Mucosa of descending colon (tissue), 3 donors: ENCODE measurements at regions not wholly inside any gene's neighbourhood (a gene's known extent, or its start where the extent isn't known, plus 50 kb on each side); places are given as distances from the start of the nearest gene placed in this dataset.

Source experiments
- ATAC-seq: fragments of 200-7000 bp; cut with Tn5 transposase; one replicate; pipeline ENCODE4 v1.9.1; 2020; ENCODE audit warnings: mild to moderate bottlenecking, moderate library complexity
- DNase-seq, 3 donors: peaks; one replicate each; pipeline ENCODE4 v3.0.0-alpha.2; 2020
- H3K36me3 ChIP-seq: fragments of 200-600 bp; one replicate; pipeline ENCODE4 v1.8.0; 2021; ENCODE audit warnings: low read depth, mild to moderate bottlenecking
- H3K4me1 ChIP-seq: fragments of 200-600 bp; one replicate; pipeline ENCODE4 v1.8.0; 2021; ENCODE audit warnings: low read depth, mild to moderate bottlenecking
- H3K4me3 ChIP-seq: fragments of 200-600 bp; one replicate; pipeline ENCODE4 v1.8.0; 2021; ENCODE audit warnings: mild to moderate bottlenecking
- H3K9me3 ChIP-seq: fragments of 200-600 bp; one replicate; pipeline ENCODE4 v1.8.0; 2021; ENCODE audit warnings: mild to moderate bottlenecking
- intact Hi-C, 2 donors: fragments of 100-400 bp; cut with DNase I in 1 of 2; cut with micrococcal nuclease in 1 of 2; formaldehyde crosslinking; loops; one replicate each; pipeline versions ENCODE4 v1.11.0 to v1.11.1; 2022; cut with DNase I, micrococcal nuclease
- TF ChIP-seq, protein P1 (sequence below): fragments of 200-600 bp; IDR thresholded peaks from one replicate; pipeline ENCODE4 v1.8.0; 2022; ENCODE audit warnings: antibody characterized with exemption, mild to moderate bottlenecking
- donor health status: DM: no; HTN: no; CAD: no; lungs with moderate emphysema.
- donor health status: DM: no; HTN: no; CAD: no.
- donor health status: DM: no; HTN: yes; CAD: no.

DNA sequence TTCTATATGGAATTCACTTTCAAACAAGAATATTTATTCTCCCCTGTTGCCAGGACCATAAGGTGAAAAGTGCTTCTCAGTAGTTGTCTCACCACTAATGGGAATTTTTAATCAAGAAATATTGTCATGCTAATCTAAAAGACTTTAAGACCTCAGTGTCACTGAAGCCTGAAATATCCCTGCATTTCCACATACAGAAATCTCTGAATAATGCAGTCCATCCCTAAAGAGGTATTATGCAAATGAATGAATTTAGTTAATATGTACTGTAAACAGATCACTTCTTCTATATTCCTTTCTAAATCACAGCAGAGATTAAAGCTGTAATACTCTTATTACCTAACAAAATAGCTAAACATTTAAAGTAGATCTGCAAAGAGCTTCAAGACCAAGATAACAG, 531.1 kb upstream of the CDH6 start:
- no peak for ATAC-seq
- TF ChIP-seq, protein P1, sequence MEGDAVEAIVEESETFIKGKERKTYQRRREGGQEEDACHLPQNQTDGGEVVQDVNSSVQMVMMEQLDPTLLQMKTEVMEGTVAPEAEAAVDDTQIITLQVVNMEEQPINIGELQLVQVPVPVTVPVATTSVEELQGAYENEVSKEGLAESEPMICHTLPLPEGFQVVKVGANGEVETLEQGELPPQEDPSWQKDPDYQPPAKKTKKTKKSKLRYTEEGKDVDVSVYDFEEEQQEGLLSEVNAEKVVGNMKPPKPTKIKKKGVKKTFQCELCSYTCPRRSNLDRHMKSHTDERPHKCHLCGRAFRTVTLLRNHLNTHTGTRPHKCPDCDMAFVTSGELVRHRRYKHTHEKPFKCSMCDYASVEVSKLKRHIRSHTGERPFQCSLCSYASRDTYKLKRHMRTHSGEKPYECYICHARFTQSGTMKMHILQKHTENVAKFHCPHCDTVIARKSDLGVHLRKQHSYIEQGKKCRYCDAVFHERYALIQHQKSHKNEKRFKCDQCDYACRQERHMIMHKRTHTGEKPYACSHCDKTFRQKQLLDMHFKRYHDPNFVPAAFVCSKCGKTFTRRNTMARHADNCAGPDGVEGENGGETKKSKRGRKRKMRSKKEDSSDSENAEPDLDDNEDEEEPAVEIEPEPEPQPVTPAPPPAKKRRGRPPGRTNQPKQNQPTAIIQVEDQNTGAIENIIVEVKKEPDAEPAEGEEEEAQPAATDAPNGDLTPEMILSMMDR, result no peak
- intact Hi-C loops, result no loop called here

DNA sequence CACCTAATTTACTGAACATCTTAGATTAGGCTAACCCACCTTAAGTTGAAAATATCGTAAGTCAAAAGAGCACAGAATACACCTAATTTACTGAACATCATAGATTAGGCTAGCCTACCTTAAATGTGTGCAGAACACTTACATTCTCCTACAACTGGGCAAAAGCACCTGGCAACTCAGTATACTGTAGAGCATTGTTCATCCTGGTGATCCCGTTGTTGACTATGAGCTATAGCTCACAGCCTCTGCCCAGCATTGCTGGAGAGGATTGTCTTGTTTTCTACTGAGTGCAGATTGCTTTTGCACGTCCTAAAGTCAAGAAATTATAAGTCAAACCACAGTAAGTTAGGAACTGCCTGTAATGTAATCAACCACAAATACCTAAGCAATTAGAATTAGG, 531.8 kb upstream of the CDH6 start:
- no peaks in the 10 kb centered on the region for H3K9me3 ChIP-seq
- TF ChIP-seq, protein P1, result no peak
- H3K36me3 ChIP-seq, result no peaks in the 10 kb centered on the region
- H3K4me3 ChIP-seq, result no peak overlapping the region
- no peaks in the 10 kb centered on the region for H3K4me1 ChIP-seq
- intact Hi-C loops, result no loop called here
- ATAC-seq, result no peak
- no peak for DNase-seq

More for the DNA sequence above, 531.1 kb upstream of the CDH6 start:
- Histone ChIP-seq H3K9me3 (no peaks in the 10 kb centered on the region), H3K4me3 (no peak overlapping the region), H3K36me3 (no peaks in the 10 kb centered on the region), H3K4me1 (no peaks in the 10 kb centered on the region)
- DNase-seq, result no peak

DNA sequence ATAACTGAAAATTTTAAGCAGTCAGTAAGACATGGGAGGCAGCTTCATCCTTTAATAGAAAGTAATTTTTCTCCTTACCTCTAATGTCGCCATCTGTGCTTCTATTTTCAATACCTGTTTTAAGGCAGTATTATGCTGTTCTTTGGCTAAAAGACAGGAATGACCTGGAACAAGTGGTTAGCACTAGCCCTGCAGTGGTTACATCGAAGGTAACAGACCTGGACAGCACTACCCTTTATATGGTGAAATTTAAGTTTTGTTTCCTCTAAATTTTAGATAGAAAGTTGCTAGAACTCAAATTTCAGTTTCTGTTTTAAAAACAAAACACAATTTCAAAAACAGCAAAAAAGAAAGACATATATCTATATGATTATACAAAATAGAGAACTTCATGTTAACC, 534.1 kb upstream of the CDH6 start:
- Histone ChIP-seq H3K36me3 (no peaks in the 10 kb centered on the region), H3K9me3 (no peaks in the 10 kb centered on the region), H3K4me3 (no peak overlapping the region), H3K4me1 (no peaks in the 10 kb centered on the region)
- intact Hi-C loops, result no loop called here
- ATAC-seq (no peak), DNase-seq (no peak)
- TF ChIP-seq, protein P1, result no peak

DNA sequence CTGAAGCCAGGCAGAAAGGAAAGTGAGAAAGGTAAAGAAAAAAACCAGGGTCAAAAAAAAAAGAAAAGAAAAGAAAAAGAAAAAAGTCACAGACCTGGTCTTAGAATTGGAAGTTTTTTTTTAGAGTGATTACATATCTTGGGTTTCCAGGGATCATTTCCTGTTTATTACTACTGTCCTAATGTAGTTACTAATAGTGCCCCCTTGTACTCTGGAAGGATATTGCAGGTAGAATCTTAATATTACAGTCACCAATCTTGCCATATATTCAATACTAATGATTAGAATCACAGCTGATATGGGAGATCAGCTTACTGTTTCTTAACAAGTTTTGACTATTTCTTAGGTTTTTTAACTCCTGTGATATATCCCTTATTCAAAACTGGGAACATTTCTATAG, 543.2 kb upstream of the CDH6 start:
- Histone ChIP-seq H3K4me1 (no peaks in the 10 kb centered on the region), H3K9me3 (no peaks in the 10 kb centered on the region), H3K4me3 (no peak overlapping the region), H3K36me3 (no peaks in the 10 kb centered on the region)
- no peak for DNase-seq
- TF ChIP-seq, protein P1, result no peak
- ATAC-seq, result no peak
- intact Hi-C loops, result no loop called here

DNA sequence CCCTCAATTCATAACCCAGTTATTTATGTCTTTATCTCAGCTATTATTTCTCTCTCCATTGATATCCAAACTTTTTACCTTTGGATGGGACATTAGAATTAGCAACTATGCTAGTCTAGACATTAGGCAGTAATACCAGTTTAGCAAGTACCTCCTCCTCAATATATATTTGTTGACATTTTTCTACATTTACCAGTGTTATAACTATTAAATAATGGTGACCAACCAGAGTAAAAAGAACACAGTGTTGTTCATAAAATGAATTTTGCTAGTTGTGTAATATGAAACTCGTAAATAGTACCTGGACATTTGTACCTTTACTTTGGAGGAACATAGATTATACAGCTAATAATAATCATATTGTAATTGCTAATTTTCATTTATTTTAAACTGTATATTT, 554.6 kb upstream of the CDH6 start:
- TF ChIP-seq, protein P1, result no peak
- no peak for DNase-seq
- ATAC-seq, result no peak
- no peak overlapping the region for H3K4me3 ChIP-seq
- no peaks in the 10 kb centered on the region for H3K4me1 ChIP-seq
- H3K9me3 ChIP-seq, result peaks cover 12% of the 10 kb centered on the region
- intact Hi-C loops, result no loop called here
- H3K36me3 ChIP-seq, result no peaks in the 10 kb centered on the region

DNA sequence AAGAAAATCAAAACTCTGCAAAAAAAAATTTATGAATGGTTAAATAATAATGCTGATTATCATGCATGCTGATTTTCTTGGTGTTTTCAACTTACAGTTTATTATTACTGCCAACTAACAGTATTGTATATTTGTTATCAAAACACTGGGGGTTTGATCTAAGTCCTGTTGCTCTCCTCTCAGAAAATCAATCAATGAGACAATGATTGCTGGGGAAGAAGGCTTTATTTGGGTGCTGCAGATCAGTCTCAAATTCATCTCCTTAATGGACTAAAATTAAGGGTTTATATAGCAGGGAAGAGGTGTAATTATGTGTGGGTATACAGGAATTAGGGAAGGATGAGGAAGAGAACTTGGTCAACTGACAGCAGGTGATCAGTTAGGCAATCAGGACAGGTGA, 565.5 kb upstream of the CDH6 start:
- Histone ChIP-seq H3K4me3 (no peak overlapping the region), H3K36me3 (no peaks in the 10 kb centered on the region), H3K9me3 (peaks cover 4% of the 10 kb centered on the region), H3K4me1 (no peaks in the 10 kb centered on the region)
- intact Hi-C loops, result no loop called here
- no peak for ATAC-seq
- TF ChIP-seq, protein P1, result no peak
- DNase-seq, result no peak
